ENCODE measurements at regions not wholly inside any gene's neighbourhood (a gene's known extent, or its start where the extent isn't known, plus 50 kb on each side); places are given as distances from the start of the nearest gene placed in this dataset.

GRCh38 chr13:80666782-80667552 lies 326.0 kb upstream of the SPRY2 start:
- Mint-ChIP-seq H3K4me3 (no peak overlapping the region), H3K36me3 (ENCODE audit: low read depth) (no peaks in the 10 kb centered on the region), H3K27me3 (no peaks in the 10 kb centered on the region), H3K9me3 (peaks cover 8% of the 10 kb centered on the region), H3K4me1 (ENCODE audit: low read depth) (no peaks in the 10 kb centered on the region), H3K27ac (no peak overlapping the region)

GRCh38 chr13:80665792-80666333 lies 324.9 kb upstream of the SPRY2 start:
- no peak overlapping the region for H3K4me3 Mint-ChIP-seq
- H3K27me3 Mint-ChIP-seq, result no peaks in the 10 kb centered on the region
- no peaks in the 10 kb centered on the region for H3K36me3 Mint-ChIP-seq (ENCODE audit: low read depth)
- no peaks in the 10 kb centered on the region for H3K4me1 Mint-ChIP-seq (ENCODE audit: low read depth)
- H3K9me3 Mint-ChIP-seq, result peaks cover under 1% of the 10 kb centered on the region
- no peak overlapping the region for H3K27ac Mint-ChIP-seq

- no peaks in the 10 kb centered on the region for H3K27me3 Mint-ChIP-seq
- H3K4me3 Mint-ChIP-seq, result no peak overlapping the region
- no peaks in the 10 kb centered on the region for H3K9me3 Mint-ChIP-seq
- H3K4me1 Mint-ChIP-seq (ENCODE audit: low read depth), result no peaks in the 10 kb centered on the region
- H3K27ac Mint-ChIP-seq, result no peak overlapping the region
- H3K36me3 Mint-ChIP-seq (ENCODE audit: low read depth), result no peaks in the 10 kb centered on the region
Measured at GRCh38 chr13:80664950-80665349, 324.0 kb upstream of the SPRY2 start.

GRCh38 chr13:80663788-80664187 lies 322.9 kb upstream of the SPRY2 start:
- no peaks in the 10 kb centered on the region for H3K36me3 Mint-ChIP-seq (ENCODE audit: low read depth)
- H3K4me3 Mint-ChIP-seq, result no peak overlapping the region
- H3K27me3 Mint-ChIP-seq, result no peaks in the 10 kb centered on the region
- peaks cover 5% of the 10 kb centered on the region for H3K9me3 Mint-ChIP-seq
- no peaks in the 10 kb centered on the region for H3K4me1 Mint-ChIP-seq (ENCODE audit: low read depth)
- H3K27ac Mint-ChIP-seq, result no peak overlapping the region

GRCh38 chr13:80658705-80659104 lies 317.8 kb upstream of the SPRY2 start:
- peaks cover 17% of the 10 kb centered on the region for H3K9me3 Mint-ChIP-seq
- no peaks in the 10 kb centered on the region for H3K4me1 Mint-ChIP-seq (ENCODE audit: low read depth)
- no peak overlapping the region for H3K27ac Mint-ChIP-seq
- H3K4me3 Mint-ChIP-seq, result no peak overlapping the region
- peaks cover 11% of the 10 kb centered on the region for H3K27me3 Mint-ChIP-seq
- no peaks in the 10 kb centered on the region for H3K36me3 Mint-ChIP-seq (ENCODE audit: low read depth)

- H3K9me3 Mint-ChIP-seq, result peaks cover 18% of the 10 kb centered on the region
- H3K27me3 Mint-ChIP-seq, result peaks cover 13% of the 10 kb centered on the region
- no peaks in the 10 kb centered on the region for H3K36me3 Mint-ChIP-seq (ENCODE audit: low read depth)
- H3K27ac Mint-ChIP-seq, result no peak overlapping the region
- H3K4me3 Mint-ChIP-seq, result no peak overlapping the region
- no peaks in the 10 kb centered on the region for H3K4me1 Mint-ChIP-seq (ENCODE audit: low read depth)
Measured at GRCh38 chr13:80656512-80656904, 315.6 kb upstream of the SPRY2 start.

- Mint-ChIP-seq H3K27ac (no peak overlapping the region), H3K4me1 (ENCODE audit: low read depth) (no peaks in the 10 kb centered on the region), H3K4me3 (no peak overlapping the region), H3K27me3 (peaks cover 13% of the 10 kb centered on the region), H3K36me3 (ENCODE audit: low read depth) (no peaks in the 10 kb centered on the region), H3K9me3 (peaks cover 18% of the 10 kb centered on the region)
Measured at GRCh38 chr13:80655778-80656511, 315.0 kb upstream of the SPRY2 start.

- Mint-ChIP-seq H3K9me3 (peaks cover 18% of the 10 kb centered on the region), H3K4me1 (ENCODE audit: low read depth) (no peaks in the 10 kb centered on the region), H3K27me3 (peaks cover 13% of the 10 kb centered on the region), H3K4me3 (no peak overlapping the region), H3K36me3 (ENCODE audit: low read depth) (no peaks in the 10 kb centered on the region), H3K27ac (no peak overlapping the region)
Measured at GRCh38 chr13:80654638-80655249, 313.8 kb upstream of the SPRY2 start.

- peaks cover 7% of the 10 kb centered on the region for H3K27me3 Mint-ChIP-seq
- H3K4me1 Mint-ChIP-seq (ENCODE audit: low read depth), result no peaks in the 10 kb centered on the region
- H3K9me3 Mint-ChIP-seq, result peaks cover 10% of the 10 kb centered on the region
- no peak overlapping the region for H3K27ac Mint-ChIP-seq
- no peaks in the 10 kb centered on the region for H3K36me3 Mint-ChIP-seq (ENCODE audit: low read depth)
- no peak overlapping the region for H3K4me3 Mint-ChIP-seq
Measured at GRCh38 chr13:80649274-80649673, 308.3 kb upstream of the SPRY2 start.

GRCh38 chr13:80642641-80643040 lies 301.7 kb upstream of the SPRY2 start:
- Mint-ChIP-seq H3K36me3 (ENCODE audit: low read depth) (no peaks in the 10 kb centered on the region), H3K9me3 (peaks cover 3% of the 10 kb centered on the region), H3K4me1 (ENCODE audit: low read depth) (no peaks in the 10 kb centered on the region), H3K27me3 (no peaks in the 10 kb centered on the region), H3K27ac (no peak overlapping the region), H3K4me3 (no peak overlapping the region)

- no peaks in the 10 kb centered on the region for H3K36me3 Mint-ChIP-seq (ENCODE audit: low read depth)
- no peaks in the 10 kb centered on the region for H3K9me3 Mint-ChIP-seq
- H3K27me3 Mint-ChIP-seq, result no peaks in the 10 kb centered on the region
- H3K27ac Mint-ChIP-seq, result no peak overlapping the region
- no peaks in the 10 kb centered on the region for H3K4me1 Mint-ChIP-seq (ENCODE audit: low read depth)
- no peak overlapping the region for H3K4me3 Mint-ChIP-seq
Measured at GRCh38 chr13:80633251-80633650, 292.3 kb upstream of the SPRY2 start.

- H3K4me1 Mint-ChIP-seq (ENCODE audit: low read depth), result no peaks in the 10 kb centered on the region
- no peaks in the 10 kb centered on the region for H3K9me3 Mint-ChIP-seq
- H3K27me3 Mint-ChIP-seq, result no peaks in the 10 kb centered on the region
- no peaks in the 10 kb centered on the region for H3K36me3 Mint-ChIP-seq (ENCODE audit: low read depth)
- no peak overlapping the region for H3K27ac Mint-ChIP-seq
- H3K4me3 Mint-ChIP-seq, result no peak overlapping the region
Measured at GRCh38 chr13:80630685-80631121, 289.8 kb upstream of the SPRY2 start.

GRCh38 chr13:80618781-80619180 lies 277.9 kb upstream of the SPRY2 start:
- Mint-ChIP-seq H3K4me1 (ENCODE audit: low read depth) (no peaks in the 10 kb centered on the region), H3K27me3 (no peaks in the 10 kb centered on the region), H3K27ac (no peak overlapping the region), H3K4me3 (no peak overlapping the region), H3K36me3 (ENCODE audit: low read depth) (no peaks in the 10 kb centered on the region), H3K9me3 (peaks cover 5% of the 10 kb centered on the region)

- Mint-ChIP-seq H3K9me3 (peaks cover 5% of the 10 kb centered on the region), H3K27ac (no peak overlapping the region), H3K4me3 (no peak overlapping the region), H3K27me3 (no peaks in the 10 kb centered on the region), H3K36me3 (ENCODE audit: low read depth) (no peaks in the 10 kb centered on the region), H3K4me1 (ENCODE audit: low read depth) (no peaks in the 10 kb centered on the region)
Measured at GRCh38 chr13:80612804-80613203, 271.9 kb upstream of the SPRY2 start.

GRCh38 chr13:80611310-80611709 lies 270.4 kb upstream of the SPRY2 start:
- no peak overlapping the region for H3K4me3 Mint-ChIP-seq
- no peaks in the 10 kb centered on the region for H3K27me3 Mint-ChIP-seq
- no peaks in the 10 kb centered on the region for H3K4me1 Mint-ChIP-seq (ENCODE audit: low read depth)
- no peaks in the 10 kb centered on the region for H3K36me3 Mint-ChIP-seq (ENCODE audit: low read depth)
- no peak overlapping the region for H3K27ac Mint-ChIP-seq
- H3K9me3 Mint-ChIP-seq, result peaks cover 5% of the 10 kb centered on the region
